GM19035 (cell line): ENCODE measurements at regions not wholly inside any gene's neighbourhood (a gene's known extent, or its start where the extent isn't known, plus 50 kb on each side); places are given as distances from the start of the nearest gene placed in this dataset.

Experiments
- ATAC-seq: cut with Tn5 transposase; IDR thresholded peaks from one replicate; pipeline ENCODE4 v1.9.1; 2021; ENCODE audit not compliant: unreplicated experiment

- ATAC-seq = no peak
These were observed 113.2 kb downstream of the HERPUD2 start for GRCh38 chr7:35581605-35582210.

GRCh38 chr7:35576031-35576573 is 118.8 kb downstream of the HERPUD2 start:
- ATAC-seq = no peak

GRCh38 chr7:35571611-35572240 is 123.2 kb downstream of the HERPUD2 start:
- no peak for ATAC-seq

- no peak for ATAC-seq
These were observed 124.0 kb downstream of the HERPUD2 start for GRCh38 chr7:35570937-35571336.

- no peak for ATAC-seq
These were observed 129.0 kb downstream of the HERPUD2 start for GRCh38 chr7:35565927-35566326.

- ATAC-seq = no peak
These were observed 136.1 kb downstream of the HERPUD2 start for GRCh38 chr7:35558841-35559240.

GRCh38 chr7:35556515-35557471 is 138.1 kb downstream of the HERPUD2 start:
- no peak for ATAC-seq

GRCh38 chr7:35555934-35556333 is 139.0 kb downstream of the HERPUD2 start:
- ATAC-seq = no peak

GRCh38 chr7:35555386-35555785 is 139.5 kb downstream of the HERPUD2 start:
- ATAC-seq = no peak

GRCh38 chr7:35553519-35553918 is 141.4 kb downstream of the HERPUD2 start:
- no peak for ATAC-seq

- no peak for ATAC-seq
These were observed 142.2 kb downstream of the HERPUD2 start for GRCh38 chr7:35552691-35553090.

GRCh38 chr7:35551321-35552081 is 143.4 kb downstream of the HERPUD2 start:
- ATAC-seq = no peak

- ATAC-seq = no peak
These were observed 144.1 kb downstream of the HERPUD2 start for GRCh38 chr7:35550831-35551230.

- no peak for ATAC-seq
These were observed 145.2 kb downstream of the HERPUD2 start for GRCh38 chr7:35549781-35550180.

GRCh38 chr7:35548291-35548690 is 146.6 kb downstream of the HERPUD2 start:
- no peak for ATAC-seq

GRCh38 chr7:35546691-35547429 is 148.1 kb downstream of the HERPUD2 start:
- ATAC-seq = no peak

- ATAC-seq = no peak
These were observed 149.1 kb downstream of the HERPUD2 start for GRCh38 chr7:35545831-35546230.

GRCh38 chr7:35544028-35544742 is 150.8 kb downstream of the HERPUD2 start:
- ATAC-seq = no peak
